ENCODE measurements at regions not wholly inside any gene's neighbourhood (a gene's known extent, or its start where the extent isn't known, plus 50 kb on each side); places are given as distances from the start of the nearest gene placed in this dataset.

DNA sequence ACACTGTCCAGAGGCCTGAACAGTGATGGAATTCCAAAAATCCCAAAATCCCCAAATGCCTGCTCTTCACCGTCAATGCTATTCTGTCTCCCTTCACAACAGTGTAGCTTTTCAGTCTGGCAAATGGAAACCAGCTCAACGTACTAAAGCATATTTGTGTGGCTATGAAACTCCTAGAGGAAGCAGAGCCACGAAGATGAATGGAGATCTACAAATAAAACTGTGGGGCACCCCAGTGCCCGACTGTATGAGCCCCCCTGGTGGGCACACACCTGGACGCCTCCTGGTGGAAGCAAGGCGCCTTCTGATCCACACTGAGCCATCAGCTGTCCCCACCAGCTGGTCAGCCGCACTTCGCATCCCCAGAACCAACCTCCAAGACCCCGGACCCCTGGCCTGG lies 129.1 kb upstream of the SOD1 start:
- TF ChIP-seq CTCF (IDR thresholded peaks at IDR 0.05) (no peak), POLR2A (IDR thresholded peaks at IDR 0.05) (no peak)
